K562 (cell line): ENCODE measurements at regions not wholly inside any gene's neighbourhood (a gene's known extent, or its start where the extent isn't known, plus 50 kb on each side); places are given as distances from the start of the nearest gene placed in this dataset.
A peak's percentile ranks its signal among the peaks of the same experiment; 100 is the strongest.

ENCODE experiments used
- ATAC-seq: fragments of 200-7000 bp; cut with Tn5 transposase; 3 replicates; pipeline ENCODE4 v1.9.1; 2020; ENCODE audit warnings: moderate library complexity
- BruUV-seq: library from RNA; stranded (reverse); fragments of 400-500 nt; replicated peaks from 2 replicates; lab custom pipeline; 2021; lab: Mats Ljungman, UMichigan
- CTCF ChIA-PET: fragments of 300-600 bp; formaldehyde crosslinking; extraction: SDS; loops from one replicate; lab custom pipeline; 2021; ENCODE audit warnings: low intra/inter-chr PET ratio; lab: Yijun Ruan, JAX
- POLR2A ChIA-PET: fragments of 300-600, 350-650 bp; sonication (Branson Sonifier 250); formaldehyde crosslinking; extraction: SDS; loops from one replicate; lab custom pipeline; 2021; ENCODE audit warnings: antibody characterized with exemption, inconsistent platforms; lab: Yijun Ruan, JAX
- DNase-seq, 4 experiments: peaks; one replicate each; pipeline versions ENCODE4 v3.0.0 to v3.0.0-alpha.2; 2011 to 2018; ENCODE audit warnings: low spot score in 3 of 4, mixed read lengths in 3 of 4; ENCODE audit errors: extremely low read depth in 1 of 4
- FAIRE-seq: peaks from 2 replicates; lab custom pipeline; 2011; peaks lifted over from hg19 to GRCh38; lab: Jason Lieb, UNC
- H2AFZ ChIP-seq: 2 replicates; pipeline ENCODE4 v1.6.0; 2011; ENCODE audit warnings: low read depth, low read length, control low read depth, inconsistent platforms
- H3K27ac ChIP-seq: fragments of 200-600 bp; 3 replicates; pipeline ENCODE4 v1.8.0; 2011; ENCODE audit warnings: low read depth, mild to moderate bottlenecking, control low read depth, inconsistent platforms, low read length, moderate library complexity, mixed read lengths; ENCODE audit errors: extremely low read depth
- H3K27me3 ChIP-seq, 2 experiments: fragments of 300-600 bp in 1 of 2; 2 replicates in 1 of 2; 3 replicates in 1 of 2; pipeline versions ENCODE4 v1.6.0 to v1.8.0; 2011; ENCODE audit warnings: inconsistent platforms in 2 of 2, low read length in 2 of 2, mild to moderate bottlenecking in 1 of 2, mixed read lengths in 1 of 2, moderate library complexity in 1 of 2; ENCODE audit not compliant: control insufficient read depth in 2 of 2, insufficient read depth in 2 of 2
- H3K36me3 ChIP-seq: fragments of 300-600 bp; 3 replicates; pipeline ENCODE4 v1.8.0; 2011; ENCODE audit warnings: mild to moderate bottlenecking, low read length, inconsistent platforms; ENCODE audit not compliant: control insufficient read depth, insufficient read depth
- H3K4me1 ChIP-seq, 2 experiments: fragments of 200-600 bp in 1 of 2; replicated peaks in 1 of 2; 2 replicates in 1 of 2; 3 replicates in 1 of 2; pipeline versions ENCODE4 v1.5.1 to v1.8.0; 2011; ENCODE audit warnings: inconsistent platforms in 2 of 2, low read length in 2 of 2, mild to moderate bottlenecking in 1 of 2, mixed read lengths in 1 of 2, moderate library complexity in 1 of 2; ENCODE audit not compliant: control insufficient read depth in 2 of 2, insufficient read depth in 2 of 2
- H3K4me2 ChIP-seq: 2 replicates; pipeline ENCODE4 v1.6.1; 2011; ENCODE audit warnings: low read length, control low read depth, inconsistent platforms, mixed read lengths; ENCODE audit not compliant: insufficient read depth
- H3K4me3 ChIP-seq: fragments of 200-600 bp; sonication (generic), shearing (Covaris generic); 2 replicates; pipeline ENCODE4 v1.5.1; 2016; ENCODE audit warnings: control low read depth, inconsistent platforms
- H3K79me2 ChIP-seq: fragments of 200-600 bp; 3 replicates; pipeline ENCODE4 v1.8.0; 2011; ENCODE audit warnings: low read length, inconsistent platforms; ENCODE audit not compliant: control insufficient read depth, insufficient read depth
- H3K9ac ChIP-seq, 2 experiments: 2 replicates each; pipeline versions ENCODE4 v1.6.0 to v1.6.1; 2011; ENCODE audit warnings: low read depth in 2 of 2, low read length in 2 of 2, control low read depth in 1 of 2, inconsistent platforms in 1 of 2, mild to moderate bottlenecking in 1 of 2, mixed read lengths in 1 of 2; ENCODE audit not compliant: insufficient read depth in 1 of 2
- H3K9me1 ChIP-seq: one replicate; pipeline ENCODE4 v1.6.0; 2011; ENCODE audit warnings: inconsistent platforms, mild to moderate bottlenecking, low read length, moderate library complexity; ENCODE audit not compliant: control insufficient read depth, insufficient read depth
- H3K9me3 ChIP-seq: replicated peaks from 2 replicates; pipeline ENCODE4 v1.5.1; 2011; ENCODE audit warnings: low read depth, low read length, inconsistent platforms; ENCODE audit not compliant: control insufficient read depth, insufficient read depth
- H4K20me1 ChIP-seq: replicated peaks from 2 replicates; pipeline ENCODE4 v1.6.1; 2011; ENCODE audit warnings: low read length, inconsistent platforms, mixed read lengths; ENCODE audit not compliant: control insufficient read depth, insufficient read depth
- ATF1 ChIP-seq, 2 experiments: fragments of 450-650 bp in 1 of 2; IDR thresholded peaks; 2 replicates each; pipeline ENCODE4 v1.6.1; 2016; ENCODE audit warnings: missing compliant biosample characterization in 1 of 2, missing genetic modification characterization in 1 of 2
- BHLHE40 ChIP-seq: IDR thresholded peaks from 2 replicates; pipeline ENCODE4 v1.6.1; 2011; ENCODE audit warnings: low read length, improper control_type of control experiment
- DACH1 ChIP-seq: fragments of 450-650 bp; IDR thresholded peaks from 2 replicates; pipeline ENCODE4 v1.6.1; 2018; ENCODE audit not compliant: partially characterized antibody
- FUS ChIP-seq: fragments of 200-400 bp; formaldehyde crosslinking; optimal IDR thresholded peaks from 2 replicates; pipeline ENCODE3; 2017; ENCODE audit warnings: low read depth, low read length
- HDAC6 ChIP-seq: IDR thresholded peaks from 2 replicates; pipeline ENCODE4 v1.6.1; 2012; ENCODE audit warnings: low read depth, mild to moderate bottlenecking, control low read depth, inconsistent platforms, low read length, moderate library complexity
- MYNN ChIP-seq, 2 experiments: sonication (generic); formaldehyde crosslinking in 1 of 2; IDR thresholded peaks; 2 replicates each; pipeline versions ENCODE4 v1.5.0 to v1.6.1; 2016 to 2020; ENCODE audit warnings: antibody characterized with exemption in 1 of 2, missing genetic modification reagents in 1 of 2
- PHB ChIP-seq: fragments of 250-450 bp; sonication (Bioruptor Pico); IDR thresholded peaks from 2 replicates; pipeline ENCODE4 v1.5.0; 2021
- POLR2G ChIP-seq: fragments of 200-400 bp; formaldehyde crosslinking; IDR thresholded peaks from 2 replicates; pipeline ENCODE4 v1.6.1; 2017; ENCODE audit warnings: low read depth, mild to moderate bottlenecking, antibody characterized with exemption, low read length, moderate library complexity
- SOX6 ChIP-seq: fragments of 450-650 bp; IDR thresholded peaks from 2 replicates; pipeline ENCODE4 v1.6.1; 2014; ENCODE audit warnings: mild to moderate bottlenecking
- TAF1 ChIP-seq: IDR thresholded peaks from 2 replicates; pipeline ENCODE4 v1.6.1; 2011; ENCODE audit warnings: mild to moderate bottlenecking, low read length, moderate library complexity; ENCODE audit not compliant: insufficient read depth, control insufficient read depth, severe bottlenecking; ENCODE audit errors: extremely low read depth
- ZNF12 ChIP-seq: sonication (generic); formaldehyde crosslinking; IDR thresholded peaks from 2 replicates; pipeline ENCODE4 v1.4.0; 2020; ENCODE audit warnings: mild to moderate bottlenecking, missing genetic modification reagents
- ZNF398 ChIP-seq: fragments of 250-450 bp; sonication (Bioruptor Pico); IDR thresholded peaks from 2 replicates; pipeline ENCODE4 v1.8.0; 2021; ENCODE audit warnings: moderate library complexity, mild to moderate bottlenecking, inconsistent platforms
- ZNF41 ChIP-seq: fragments of 250-450 bp; sonication (Bioruptor Pico); conservative IDR thresholded peaks from 2 replicates; pipeline ENCODE4 v1.4.0; 2020; ENCODE audit warnings: mild to moderate bottlenecking
- ZNF75A ChIP-seq: fragments of 450-650 bp; formaldehyde crosslinking; IDR thresholded peaks from 2 replicates; pipeline ENCODE4 v1.4.0; 2020; ENCODE audit warnings: mild to moderate bottlenecking
- WGBS: fragments of 100-300 bp; shearing (Covaris generic); methylation state at CpG from one replicate; pipeline ENCODE4 v1.1.6; 2016; ENCODE audit warnings: low coverage, mixed read lengths; ENCODE audit not compliant: insufficient coverage; ENCODE audit errors: missing lambda C conversion rate; 5-methylcytosine and 5-hydroxymethylcytosine counted together
- in situ Hi-C: fragments of 300-500 bp; cut with MboI; formaldehyde crosslinking; loops from 4 replicates; pipeline ENCODE4 v1.15.0; 2018; ENCODE audit warnings: inconsistent platforms, mixed read lengths
- intact Hi-C: fragments of 100-400 bp; cut with micrococcal nuclease; formaldehyde crosslinking; loops from 2 replicates; pipeline ENCODE4 v1.14.2; 2022
- TF ChIP-seq, protein P1 (sequence below): fragments of 150-350 bp; IDR thresholded peaks from 2 replicates; pipeline ENCODE4 v1.6.1; 2014; ENCODE audit warnings: low read depth, mild to moderate bottlenecking, low read length, borderline replicate concordance
- TF ChIP-seq, protein P2 (sequence below): fragments of 250-450 bp; sonication (Bioruptor Pico); IDR thresholded peaks from 2 replicates; pipeline ENCODE4 v1.9.0; 2021; ENCODE audit warnings: mild to moderate bottlenecking

- Histone ChIP-seq H2AFZ (no peak overlapping the region), H4K20me1 (no peaks in the 10 kb centered on the region), H3K27me3 (no peaks in the 10 kb centered on the region), H3K9me3 (no peaks in the 10 kb centered on the region), H3K36me3 (no peaks in the 10 kb centered on the region), H3K27ac (peak overlapping the region; percentile 75; the same call in 1 of the 3 replicates), H3K79me2 (peaks cover 42% of the 10 kb centered on the region), H3K9ac (0 out of 4 replicates have a peak overlapping the region, but pooled peaks of 1 of the 2 experiments have one; percentile 68), H3K4me1 (peaks cover 11 to 34% of the 10 kb centered on the region in 2 experiments; a peak in 3 of 5 replicates), H3K9me1 (no peaks in the 10 kb centered on the region), H3K4me2 (peak overlapping the region; percentile 56), H3K4me3 (peak overlapping the region; percentile 14; the same call in 1 of the 2 replicates)
- 69% methylated on average over 1 of the region's 1 CpG for WGBS
- CTCF ChIA-PET: no interaction called here
- DNase-seq (no peak), FAIRE-seq (no peak), ATAC-seq (no peak)
- POLR2A ChIA-PET: interaction anchor here (0.5 to 2.7 kb wide), 5 partner anchors 10 to 266 kb away, joined by 3 to 20 read pairs (median 3); no protein-coding TSS in a partner anchor
- intact Hi-C loops (loop anchor here (2.0 to 5.0 kb wide), 3 partner anchors 25 to 129 kb away; no protein-coding TSS in a partner anchor), in situ Hi-C loops (no loop called here)
- BruUV-seq: no TSS peak
- TF ChIP-seq HDAC6 (no peak), ATF1 (CRISPR knock-in tag; IDR thresholded peaks at IDR 0.05) (no peak), ATF1 (tag; IDR thresholded peaks at IDR 0.05) (no peak), ZNF12 (CRISPR knock-in tag) (no peak), TAF1 (no peak), POLR2G (no peak), FUS (no peak), ZNF75A (0 out of 2 replicates have a peak, but pooled peaks have one; percentile 23), ZNF398 (no peak), ZNF41 (CRISPR knock-in tag) (no peak), MYNN (IDR thresholded peaks at IDR 0.05) (no peak), MYNN (CRISPR knock-in tag; IDR thresholded peaks at IDR 0.05) (no peak), SOX6 (0 out of 2 replicates have a peak, but pooled peaks have one; percentile 23), BHLHE40 (no peak), DACH1 (no peak), PHB (CRISPR knock-in tag) (no peak)
- TF ChIP-seq, protein P1, sequence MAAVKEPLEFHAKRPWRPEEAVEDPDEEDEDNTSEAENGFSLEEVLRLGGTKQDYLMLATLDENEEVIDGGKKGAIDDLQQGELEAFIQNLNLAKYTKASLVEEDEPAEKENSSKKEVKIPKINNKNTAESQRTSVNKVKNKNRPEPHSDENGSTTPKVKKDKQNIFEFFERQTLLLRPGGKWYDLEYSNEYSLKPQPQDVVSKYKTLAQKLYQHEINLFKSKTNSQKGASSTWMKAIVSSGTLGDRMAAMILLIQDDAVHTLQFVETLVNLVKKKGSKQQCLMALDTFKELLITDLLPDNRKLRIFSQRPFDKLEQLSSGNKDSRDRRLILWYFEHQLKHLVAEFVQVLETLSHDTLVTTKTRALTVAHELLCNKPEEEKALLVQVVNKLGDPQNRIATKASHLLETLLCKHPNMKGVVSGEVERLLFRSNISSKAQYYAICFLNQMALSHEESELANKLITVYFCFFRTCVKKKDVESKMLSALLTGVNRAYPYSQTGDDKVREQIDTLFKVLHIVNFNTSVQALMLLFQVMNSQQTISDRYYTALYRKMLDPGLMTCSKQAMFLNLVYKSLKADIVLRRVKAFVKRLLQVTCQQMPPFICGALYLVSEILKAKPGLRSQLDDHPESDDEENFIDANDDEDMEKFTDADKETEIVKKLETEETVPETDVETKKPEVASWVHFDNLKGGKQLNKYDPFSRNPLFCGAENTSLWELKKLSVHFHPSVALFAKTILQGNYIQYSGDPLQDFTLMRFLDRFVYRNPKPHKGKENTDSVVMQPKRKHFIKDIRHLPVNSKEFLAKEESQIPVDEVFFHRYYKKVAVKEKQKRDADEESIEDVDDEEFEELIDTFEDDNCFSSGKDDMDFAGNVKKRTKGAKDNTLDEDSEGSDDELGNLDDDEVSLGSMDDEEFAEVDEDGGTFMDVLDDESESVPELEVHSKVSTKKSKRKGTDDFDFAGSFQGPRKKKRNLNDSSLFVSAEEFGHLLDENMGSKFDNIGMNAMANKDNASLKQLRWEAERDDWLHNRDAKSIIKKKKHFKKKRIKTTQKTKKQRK: no peak
- TF ChIP-seq, protein P2, sequence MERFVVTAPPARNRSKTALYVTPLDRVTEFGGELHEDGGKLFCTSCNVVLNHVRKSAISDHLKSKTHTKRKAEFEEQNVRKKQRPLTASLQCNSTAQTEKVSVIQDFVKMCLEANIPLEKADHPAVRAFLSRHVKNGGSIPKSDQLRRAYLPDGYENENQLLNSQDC: no peak
Observed at GRCh38 chr16:79843631-79844043, 243.1 kb upstream of the MAF start.
